SH-SY5Y (cell line): ENCODE measurements at regions not wholly inside any gene's neighbourhood (a gene's known extent, or its start where the extent isn't known, plus 50 kb on each side); places are given as distances from the start of the nearest gene placed in this dataset.

Experiments used
- GATA2 ChIP-seq: IDR thresholded peaks from 2 replicates; pipeline ENCODE4 v1.6.1; 2011; ENCODE audit warnings: mild to moderate bottlenecking, low read depth, low read length
- GATA3 ChIP-seq: IDR thresholded peaks from 2 replicates; pipeline ENCODE4 v1.6.1; 2011; ENCODE audit warnings: low read depth, mild to moderate bottlenecking, low read length, moderate library complexity

DNA sequence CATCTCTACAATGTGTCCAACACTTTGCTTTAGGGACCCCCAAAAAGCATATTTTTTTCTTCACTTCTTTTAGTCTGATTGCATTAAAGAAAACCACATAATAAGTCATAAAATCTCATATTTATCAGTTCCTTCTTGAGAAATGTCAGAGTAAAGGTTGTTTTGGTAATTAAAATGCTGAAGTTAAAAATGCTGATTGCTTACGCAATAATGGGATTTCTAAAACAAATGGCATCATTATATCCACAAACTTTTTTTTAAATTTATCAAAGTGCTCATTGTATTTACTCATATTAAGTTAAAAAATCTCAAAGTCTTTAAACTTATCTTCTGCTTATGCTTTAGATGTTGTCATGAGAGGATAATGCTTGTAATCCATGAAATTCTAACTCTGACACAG, 737.2 kb upstream of the ARGLU1 start:
- TF ChIP-seq GATA2 (no peak), GATA3 (no peak)
